GM12878 (cell line): ENCODE measurements at regions not wholly inside any gene's neighbourhood (a gene's known extent, or its start where the extent isn't known, plus 50 kb on each side); places are given as distances from the start of the nearest gene placed in this dataset.

Experiments used
- ATAC-seq: fragments of 200-7000 bp; cut with Tn5 transposase; 3 replicates; pipeline ENCODE4 v1.9.1; 2020; ENCODE audit warnings: mild to moderate bottlenecking, moderate library complexity
- BruUV-seq: library from RNA; stranded (reverse); fragments of 400-500 nt; replicated peaks from 2 replicates; lab custom pipeline; 2021; lab: Mats Ljungman, UMichigan
- CTCF ChIA-PET: fragments of 300-600 bp; sonication (Branson Sonifier 250); formaldehyde crosslinking; extraction: SDS; loops from one replicate; lab custom pipeline; 2021; ENCODE audit warnings: inconsistent platforms; lab: Yijun Ruan, JAX
- POLR2A ChIA-PET: fragments of 350-600 bp; formaldehyde crosslinking; extraction: SDS; loops from one replicate; lab custom pipeline; 2021; ENCODE audit warnings: inconsistent platforms; lab: Charles Lee
- RAD21 ChIA-PET: fragments of 300-600 bp; sonication (Branson Sonifier 250); formaldehyde crosslinking; loops from one replicate; lab custom pipeline; 2023; ENCODE audit warnings: antibody characterized with exemption; ENCODE audit not compliant: unreplicated experiment; lab: Charles Lee
- SMC1A ChIA-PET: fragments of 300-600 bp; sonication (Branson Sonifier 250); formaldehyde crosslinking; loops from one replicate; lab custom pipeline; 2023; ENCODE audit not compliant: unreplicated experiment, uncharacterized antibody; lab: Charles Lee
- DNase-seq: peaks from one replicate; pipeline ENCODE4 v3.0.0-alpha.2; 2011; ENCODE audit warnings: low read depth, low spot score
- FAIRE-seq: peaks from 3 replicates; lab custom pipeline; 2011; peaks lifted over from hg19 to GRCh38; lab: Jason Lieb, UNC
- H2AFZ ChIP-seq: 2 replicates; pipeline ENCODE4 v1.6.0; 2011; ENCODE audit warnings: low read depth, low read length, control low read depth; ENCODE audit not compliant: control insufficient read depth
- H3K27ac ChIP-seq: 2 replicates; pipeline ENCODE4 v1.5.1; 2011; ENCODE audit warnings: control low read depth; ENCODE audit not compliant: control insufficient read depth, insufficient read depth
- H3K27me3 ChIP-seq, 2 experiments: replicated peaks in 1 of 2; 2 replicates each; pipeline versions ENCODE4 v1.6.0 to v1.6.1; 2011; ENCODE audit warnings: low read length in 1 of 2; ENCODE audit not compliant: control insufficient read depth in 2 of 2, insufficient read depth in 2 of 2
- H3K36me3 ChIP-seq, 2 experiments: 2 replicates each; pipeline ENCODE4 v1.5.1; 2011; ENCODE audit warnings: low read length in 1 of 2; ENCODE audit not compliant: control insufficient read depth in 2 of 2, insufficient read depth in 2 of 2
- H3K4me1 ChIP-seq: 2 replicates; pipeline ENCODE4 v1.6.1; 2011; ENCODE audit warnings: mild to moderate bottlenecking, low read length, moderate library complexity, mixed read lengths; ENCODE audit not compliant: control insufficient read depth, insufficient read depth
- H3K4me2 ChIP-seq: 2 replicates; pipeline ENCODE4 v1.6.0; 2011; ENCODE audit warnings: control low read depth; ENCODE audit not compliant: control insufficient read depth, insufficient read depth
- H3K4me3 ChIP-seq: fragments of 200-600 bp; sonication (generic); 2 replicates; pipeline ENCODE4 v1.5.1; 2016
- H3K79me2 ChIP-seq: 2 replicates; pipeline ENCODE4 v1.6.0; 2011; ENCODE audit warnings: low read length; ENCODE audit not compliant: control insufficient read depth, insufficient read depth
- H3K9ac ChIP-seq: 2 replicates; pipeline ENCODE4 v1.8.0; 2011; ENCODE audit warnings: low read length, control low read depth, mixed read lengths; ENCODE audit not compliant: control insufficient read depth, insufficient read depth
- H3K9me3 ChIP-seq: replicated peaks from 3 replicates; pipeline ENCODE4 v1.5.1; 2011; ENCODE audit warnings: mild to moderate bottlenecking, low read length; ENCODE audit not compliant: control insufficient read depth, insufficient read depth
- H4K20me1 ChIP-seq: 2 replicates; pipeline ENCODE4 v1.6.0; 2011; ENCODE audit not compliant: control insufficient read depth, insufficient read depth
- ATF7 ChIP-seq: fragments of 450-650 bp; IDR thresholded peaks from 2 replicates; pipeline ENCODE4 v1.6.1; 2016; ENCODE audit warnings: low read depth, mild to moderate bottlenecking
- BCL11A ChIP-seq: IDR thresholded peaks from 2 replicates; pipeline ENCODE4 v1.6.1; 2011; ENCODE audit warnings: low read depth, low read length
- CEBPB ChIP-seq, 2 experiments: fragments of 150-350 bp in 1 of 2; IDR thresholded peaks; 2 replicates each; pipeline ENCODE4 v1.6.1; 2012 to 2014; ENCODE audit warnings: low read depth in 2 of 2, low read length in 2 of 2, borderline replicate concordance in 1 of 2, inconsistent platforms in 1 of 2
- ETV6 ChIP-seq, 2 experiments: fragments of 450-650 bp in 1 of 2; IDR thresholded peaks in 1 of 2; conservative IDR thresholded peaks in 1 of 2; 2 replicates each; pipeline ENCODE4 v1.6.1; 2014; ENCODE audit warnings: antibody characterized with exemption in 1 of 2, borderline replicate concordance in 1 of 2, low read depth in 1 of 2, mild to moderate bottlenecking in 1 of 2, moderate library complexity in 1 of 2
- HCFC1 ChIP-seq: fragments of 150-350 bp; IDR thresholded peaks from 2 replicates; pipeline ENCODE4 v1.6.1; 2014; ENCODE audit warnings: low read length
- HDAC2 ChIP-seq: fragments of 200-600 bp; sonication (generic); IDR thresholded peaks from 2 replicates; pipeline ENCODE4 v1.6.1; 2017
- MTA3 ChIP-seq: IDR thresholded peaks from 2 replicates; pipeline ENCODE4 v1.6.1; 2012; ENCODE audit warnings: low read length, inconsistent platforms, borderline replicate concordance
- RB1 ChIP-seq: fragments of 450-650 bp; formaldehyde crosslinking; IDR thresholded peaks from 2 replicates; pipeline ENCODE4 v1.6.1; 2017; ENCODE audit warnings: mild to moderate bottlenecking, borderline replicate concordance
- SPI1 ChIP-seq: IDR thresholded peaks from 2 replicates; pipeline ENCODE4 v1.6.1; 2011; ENCODE audit warnings: low read depth, mild to moderate bottlenecking, low read length, moderate library complexity, borderline replicate concordance; ENCODE audit not compliant: insufficient read depth
- STAT3 ChIP-seq: IDR thresholded peaks from 2 replicates; pipeline ENCODE4 v1.6.1; 2011; ENCODE audit warnings: low read depth, low read length, improper control_type of control experiment
- TCF7 ChIP-seq: IDR thresholded peaks from 2 replicates; pipeline ENCODE4 v1.6.1; 2014; ENCODE audit warnings: antibody characterized with exemption, borderline replicate concordance
- WGBS: methylation state at CpG from one replicate; pipeline ENCODE4 v1.1.6; 2016; ENCODE audit warnings: low lambda C conversion rate; ENCODE audit not compliant: insufficient replicate concordance, insufficient coverage; ENCODE audit errors: missing lambda C conversion rate; 5-methylcytosine and 5-hydroxymethylcytosine counted together
- in situ Hi-C: fragments of 300-500 bp; cut with MboI; formaldehyde crosslinking; loops from 9 replicates; pipeline ENCODE4 v1.14.3; 2018; ENCODE audit warnings: mixed read lengths
- intact Hi-C: fragments of 100-400 bp; cut with micrococcal nuclease; formaldehyde crosslinking; loops from one replicate; pipeline ENCODE4 v1.14.2; 2022; ENCODE audit not compliant: unreplicated experiment
- TF ChIP-seq, protein P1 (sequence below): IDR thresholded peaks from 2 replicates; pipeline ENCODE4 v1.6.1; 2011; ENCODE audit warnings: borderline replicate concordance, low read depth, mild to moderate bottlenecking, moderate library complexity, low read length; ENCODE audit not compliant: insufficient read depth, poor library complexity, severe bottlenecking
- TF ChIP-seq, protein P2 (sequence below): IDR thresholded peaks from 2 replicates; pipeline ENCODE4 v1.6.1; 2011; ENCODE audit warnings: low read depth, low read length, improper control_type of control experiment, borderline replicate concordance
- TF ChIP-seq, protein P3 (sequence below): fragments of 450-650 bp; formaldehyde crosslinking; IDR thresholded peaks from 2 replicates; pipeline ENCODE4 v1.4.0; 2020; ENCODE audit warnings: mild to moderate bottlenecking, moderate library complexity

DNA sequence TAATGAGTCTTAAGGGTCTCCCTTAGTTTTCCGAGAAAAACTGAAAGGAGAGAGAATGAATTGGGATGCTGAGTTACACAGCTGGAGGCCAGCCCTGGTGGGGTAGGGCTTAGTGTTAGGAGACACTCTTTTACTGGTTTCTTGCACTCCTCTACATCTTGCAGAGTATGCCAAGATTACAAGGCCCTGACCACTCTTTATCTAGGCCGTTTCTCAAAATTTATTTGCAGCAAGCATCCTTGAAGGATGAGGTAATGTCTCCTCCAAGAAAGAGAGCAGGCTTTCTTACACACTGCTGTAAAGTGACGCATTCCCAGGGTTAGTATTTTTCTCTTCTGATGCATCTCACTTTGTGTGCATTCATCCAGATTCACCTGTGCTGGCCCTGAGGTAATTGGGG is 166.2 kb downstream of the TDRD15 start:
- ChIA-PET RAD21 (no interaction called here), POLR2A (no interaction called here), SMC1A (no interaction called here), CTCF (no interaction called here)
- TF ChIP-seq MTA3, result no peak
- TF ChIP-seq, protein P1, sequence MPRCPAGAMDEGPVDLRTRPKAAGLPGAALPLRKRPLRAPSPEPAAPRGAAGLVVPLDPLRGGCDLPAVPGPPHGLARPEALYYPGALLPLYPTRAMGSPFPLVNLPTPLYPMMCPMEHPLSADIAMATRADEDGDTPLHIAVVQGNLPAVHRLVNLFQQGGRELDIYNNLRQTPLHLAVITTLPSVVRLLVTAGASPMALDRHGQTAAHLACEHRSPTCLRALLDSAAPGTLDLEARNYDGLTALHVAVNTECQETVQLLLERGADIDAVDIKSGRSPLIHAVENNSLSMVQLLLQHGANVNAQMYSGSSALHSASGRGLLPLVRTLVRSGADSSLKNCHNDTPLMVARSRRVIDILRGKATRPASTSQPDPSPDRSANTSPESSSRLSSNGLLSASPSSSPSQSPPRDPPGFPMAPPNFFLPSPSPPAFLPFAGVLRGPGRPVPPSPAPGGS, result no peak
- TF ChIP-seq STAT3, result no peak
- TF ChIP-seq, protein P2, sequence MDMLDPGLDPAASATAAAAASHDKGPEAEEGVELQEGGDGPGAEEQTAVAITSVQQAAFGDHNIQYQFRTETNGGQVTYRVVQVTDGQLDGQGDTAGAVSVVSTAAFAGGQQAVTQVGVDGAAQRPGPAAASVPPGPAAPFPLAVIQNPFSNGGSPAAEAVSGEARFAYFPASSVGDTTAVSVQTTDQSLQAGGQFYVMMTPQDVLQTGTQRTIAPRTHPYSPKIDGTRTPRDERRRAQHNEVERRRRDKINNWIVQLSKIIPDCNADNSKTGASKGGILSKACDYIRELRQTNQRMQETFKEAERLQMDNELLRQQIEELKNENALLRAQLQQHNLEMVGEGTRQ, result no peak
- TF ChIP-seq TCF7, result no peak
- TF ChIP-seq SPI1, result no peak
- no peak for TF ChIP-seq HCFC1
- no peak for TF ChIP-seq ETV6 (conservative IDR thresholded peaks at IDR 0.05 in 1 of 2, IDR thresholded peaks at IDR 0.05 in 1 of 2; ENCODE audit: borderline replicate concordance in 1 of 2, low read depth in 1 of 2)
- TF ChIP-seq BCL11A, result no peak
- TF ChIP-seq RB1, result no peak
- TF ChIP-seq ATF7, result no peak
- TF ChIP-seq CEBPB (IDR thresholded peaks at IDR 0.05; ENCODE audit: borderline replicate concordance in 1 of 2, low read depth in 2 of 2, low read length in 2 of 2), result no peak
- no peak for TF ChIP-seq HDAC2
- TF ChIP-seq, protein P3, sequence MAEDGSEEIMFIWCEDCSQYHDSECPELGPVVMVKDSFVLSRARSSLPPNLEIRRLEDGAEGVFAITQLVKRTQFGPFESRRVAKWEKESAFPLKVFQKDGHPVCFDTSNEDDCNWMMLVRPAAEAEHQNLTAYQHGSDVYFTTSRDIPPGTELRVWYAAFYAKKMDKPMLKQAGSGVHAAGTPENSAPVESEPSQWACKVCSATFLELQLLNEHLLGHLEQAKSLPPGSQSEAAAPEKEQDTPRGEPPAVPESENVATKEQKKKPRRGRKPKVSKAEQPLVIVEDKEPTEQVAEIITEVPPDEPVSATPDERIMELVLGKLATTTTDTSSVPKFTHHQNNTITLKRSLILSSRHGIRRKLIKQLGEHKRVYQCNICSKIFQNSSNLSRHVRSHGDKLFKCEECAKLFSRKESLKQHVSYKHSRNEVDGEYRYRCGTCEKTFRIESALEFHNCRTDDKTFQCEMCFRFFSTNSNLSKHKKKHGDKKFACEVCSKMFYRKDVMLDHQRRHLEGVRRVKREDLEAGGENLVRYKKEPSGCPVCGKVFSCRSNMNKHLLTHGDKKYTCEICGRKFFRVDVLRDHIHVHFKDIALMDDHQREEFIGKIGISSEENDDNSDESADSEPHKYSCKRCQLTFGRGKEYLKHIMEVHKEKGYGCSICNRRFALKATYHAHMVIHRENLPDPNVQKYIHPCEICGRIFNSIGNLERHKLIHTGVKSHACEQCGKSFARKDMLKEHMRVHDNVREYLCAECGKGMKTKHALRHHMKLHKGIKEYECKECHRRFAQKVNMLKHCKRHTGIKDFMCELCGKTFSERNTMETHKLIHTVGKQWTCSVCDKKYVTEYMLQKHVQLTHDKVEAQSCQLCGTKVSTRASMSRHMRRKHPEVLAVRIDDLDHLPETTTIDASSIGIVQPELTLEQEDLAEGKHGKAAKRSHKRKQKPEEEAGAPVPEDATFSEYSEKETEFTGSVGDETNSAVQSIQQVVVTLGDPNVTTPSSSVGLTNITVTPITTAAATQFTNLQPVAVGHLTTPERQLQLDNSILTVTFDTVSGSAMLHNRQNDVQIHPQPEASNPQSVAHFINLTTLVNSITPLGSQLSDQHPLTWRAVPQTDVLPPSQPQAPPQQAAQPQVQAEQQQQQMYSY, result no peak
- FAIRE-seq, result no peak
- in situ Hi-C loops, result no loop called here
- Histone ChIP-seq H3K4me1 (no peaks in the 10 kb centered on the region), H3K79me2 (no peaks in the 10 kb centered on the region), H3K9me3 (no peaks in the 10 kb centered on the region), H3K27ac (no peak overlapping the region), H3K9ac (no peak overlapping the region), H2AFZ (no peak overlapping the region), H3K27me3 (no peaks in the 10 kb centered on the region), H3K4me3 (no peak overlapping the region), H3K4me2 (no peak overlapping the region), H3K36me3 (no peaks in the 10 kb centered on the region), H4K20me1 (no peaks in the 10 kb centered on the region)
- BruUV-seq, result no TSS peak
- 8% methylated on average over 3 of the region's 3 CpGs for WGBS
- ATAC-seq, result no peak
- intact Hi-C loops, result no loop called here
- no peak for DNase-seq
